Glomerular visceral epithelial cell (primary cell): ENCODE measurements at regions not wholly inside any gene's neighbourhood (a gene's known extent, or its start where the extent isn't known, plus 50 kb on each side); places are given as distances from the start of the nearest gene placed in this dataset.

Experiments used
- DNase-seq: peaks from one replicate; pipeline ENCODE4 v3.0.0-alpha.2; 2016; ENCODE audit errors: extremely low spot score

GRCh38 chr9:87278971-87279733, 218.5 kb upstream of the DAPK1 start:
- no peak for DNase-seq

- peak; percentile 81 for DNase-seq
Observed at GRCh38 chr9:87280421-87280820, 217.2 kb upstream of the DAPK1 start.

DNA sequence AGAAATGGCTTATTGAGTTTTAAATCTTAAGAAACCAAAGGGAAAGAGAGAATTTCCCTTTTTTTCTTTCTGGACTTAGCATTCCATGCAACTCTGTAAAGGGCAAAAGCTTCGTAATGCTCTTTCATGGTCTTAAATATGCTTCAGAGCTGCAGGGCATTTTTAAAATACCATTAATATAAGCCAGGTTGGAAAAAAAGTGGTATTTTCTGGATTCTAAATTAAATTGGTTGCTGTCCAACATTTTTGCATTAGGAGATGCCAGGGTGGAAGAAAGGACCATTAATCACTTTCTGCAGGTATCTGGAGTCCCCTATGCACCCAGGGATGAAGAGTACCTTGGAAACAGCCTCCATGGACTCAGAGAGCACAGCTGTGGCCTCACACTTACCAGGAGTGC, 215.1 kb upstream of the DAPK1 start:
- DNase-seq, result no peak

- no peak for DNase-seq
Observed at GRCh38 chr9:87283585-87283984, 214.1 kb upstream of the DAPK1 start.

- DNase-seq, result no peak
Observed at GRCh38 chr9:87285183-87285850, 212.3 kb upstream of the DAPK1 start.

DNA sequence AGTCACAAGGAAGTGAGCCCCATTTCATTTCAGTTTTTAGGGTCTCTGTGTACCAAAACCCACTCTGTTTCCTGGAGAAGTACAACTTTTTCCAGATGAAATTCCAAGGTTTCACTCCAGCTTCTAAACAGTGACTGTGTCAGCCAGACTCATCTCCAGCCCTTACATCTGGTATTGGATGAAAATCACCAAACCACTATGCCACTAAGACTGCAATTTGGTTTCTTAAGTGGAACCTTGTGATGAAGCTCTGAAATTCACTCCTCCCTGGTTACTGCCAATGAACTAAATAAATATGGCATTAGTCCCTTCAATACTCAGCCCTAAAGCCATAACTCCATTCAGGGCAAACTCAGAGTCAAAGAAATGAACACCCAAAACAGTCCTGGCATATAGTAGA, 211.2 kb upstream of the DAPK1 start:
- DNase-seq, result no peak

- DNase-seq, result peak; percentile 38
Observed at GRCh38 chr9:87290241-87291052, 207.2 kb upstream of the DAPK1 start.

DNA sequence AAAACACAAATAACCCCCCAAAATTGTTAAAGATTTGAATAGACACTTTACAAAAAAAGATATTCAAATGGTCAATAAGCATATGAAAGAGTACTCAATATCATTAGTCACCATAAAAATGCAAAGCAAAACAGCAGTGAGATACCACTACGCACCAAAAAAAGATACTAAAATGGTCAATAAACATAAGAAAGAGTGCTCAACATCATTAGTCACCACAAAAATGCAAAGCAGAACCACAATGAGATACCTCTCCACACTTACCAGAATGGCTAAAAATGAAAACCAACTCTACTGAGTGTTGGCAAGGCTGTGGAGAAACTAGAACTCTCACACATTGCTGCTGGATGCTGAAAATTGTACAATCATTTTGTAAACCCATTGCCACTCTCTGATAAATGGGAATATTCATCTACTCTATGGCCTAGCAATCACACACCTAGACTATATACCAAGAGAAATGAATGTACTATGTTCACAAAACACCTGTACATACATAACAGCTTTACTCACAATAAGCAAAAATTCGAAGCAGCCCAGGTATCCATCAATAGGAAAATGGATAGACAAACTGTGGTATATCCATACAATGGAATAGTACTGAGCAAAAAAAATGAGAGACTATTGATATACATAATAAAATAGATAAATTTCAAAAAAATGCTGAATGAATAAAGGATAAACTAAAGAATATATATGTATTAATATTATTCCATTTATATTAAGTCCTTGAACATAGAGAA, 205.0 kb upstream of the DAPK1 start:
- no peak for DNase-seq

DNA sequence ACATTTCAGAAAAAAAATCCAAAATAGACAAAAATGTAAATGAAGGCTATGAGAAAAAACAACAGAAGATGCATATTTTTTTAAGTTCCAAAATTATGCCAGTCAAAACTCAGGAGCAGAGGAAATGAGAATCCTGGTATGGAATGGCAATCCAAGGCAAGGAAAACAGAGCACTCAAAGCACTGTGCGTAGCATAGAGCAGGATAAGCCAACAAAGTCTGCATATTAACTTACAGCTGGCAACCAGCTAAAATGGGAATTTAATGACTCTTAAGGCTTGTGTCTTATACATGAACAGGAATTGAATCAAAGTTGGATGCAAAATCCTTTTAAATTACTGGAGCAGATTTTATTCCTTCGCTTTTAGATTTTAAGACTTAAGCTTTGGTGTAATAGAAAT, 203.5 kb upstream of the DAPK1 start:
- DNase-seq, result no peak

GRCh38 chr9:87300915-87301314, 196.8 kb upstream of the DAPK1 start:
- no peak for DNase-seq

DNA sequence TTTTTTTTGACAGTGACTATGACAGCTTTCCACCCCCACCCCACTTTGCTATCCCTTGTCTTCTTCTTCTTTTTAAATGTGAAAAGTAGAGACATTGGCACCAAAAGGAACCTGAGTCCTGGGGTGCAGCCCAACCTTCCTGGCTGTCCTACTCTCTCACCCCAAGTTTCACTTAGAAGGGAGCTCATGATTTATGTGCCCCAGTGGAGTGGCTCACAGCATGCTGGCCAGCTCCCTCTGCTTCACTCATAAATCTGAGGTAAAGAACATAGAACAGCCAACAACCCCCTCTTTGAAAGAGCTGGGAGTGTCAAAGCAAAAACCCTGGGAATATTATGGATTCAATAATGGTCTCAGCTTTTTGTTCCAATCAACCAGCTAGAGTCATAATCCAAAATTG, 196.3 kb upstream of the DAPK1 start:
- no peak for DNase-seq

GRCh38 chr9:87305151-87305550, 192.5 kb upstream of the DAPK1 start:
- DNase-seq, result no peak

DNA sequence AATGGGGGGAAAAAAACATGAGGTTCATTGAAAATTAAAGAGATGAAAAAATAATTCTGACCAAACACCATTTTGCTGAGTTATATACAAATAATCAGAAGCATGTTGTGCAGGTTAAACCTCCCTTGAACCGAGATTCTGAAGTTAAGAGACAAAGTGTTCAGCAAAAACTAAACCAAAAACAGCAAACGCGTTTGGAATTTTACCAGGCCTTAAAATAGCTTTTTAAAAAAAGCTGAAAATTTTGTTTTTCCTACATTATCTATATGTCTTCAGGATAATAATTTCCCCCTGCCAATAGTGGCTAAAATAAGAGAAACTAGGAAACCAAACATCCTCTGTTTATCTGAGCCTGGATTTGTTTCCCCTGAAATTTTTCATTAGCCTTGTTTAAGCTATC, 191.7 kb upstream of the DAPK1 start:
- no peak for DNase-seq

DNA sequence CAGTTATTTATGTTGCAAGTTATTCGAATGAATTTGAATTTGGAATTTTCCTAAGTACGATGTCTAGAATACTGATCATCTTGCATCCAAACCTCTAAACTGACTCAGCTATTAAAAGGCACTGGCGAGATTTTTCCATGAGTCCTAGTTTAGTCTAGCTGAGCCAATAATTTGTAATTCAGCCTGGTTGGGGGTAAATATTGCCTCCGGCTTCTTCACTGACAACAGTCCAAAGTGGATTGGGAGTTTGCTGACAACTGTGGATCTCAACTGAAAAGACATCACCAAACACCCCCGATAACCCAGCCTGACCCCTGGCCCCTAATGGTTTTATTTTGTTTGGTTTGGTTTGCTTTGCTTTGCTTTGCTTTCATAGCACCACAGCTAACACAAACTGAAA, 189.8 kb upstream of the DAPK1 start:
- no peak for DNase-seq

DNA sequence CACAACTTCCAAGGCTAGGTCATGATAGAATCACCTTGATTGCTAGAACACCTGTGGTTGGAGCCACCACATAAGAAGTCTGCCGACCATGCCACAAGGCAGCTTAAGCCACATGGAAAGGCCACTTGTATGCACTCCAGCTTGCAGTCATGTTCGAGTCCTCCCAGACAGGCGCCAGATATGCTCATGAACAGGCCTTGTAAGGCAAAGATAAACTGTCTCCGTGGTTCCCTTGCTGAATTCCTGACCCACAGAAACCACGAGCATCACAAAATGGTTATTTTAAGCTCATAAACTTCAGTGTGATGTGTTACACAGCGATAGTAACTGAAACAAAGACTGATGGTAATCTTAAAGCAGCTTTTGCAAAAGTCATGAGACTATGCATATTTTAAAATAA, 188.4 kb upstream of the DAPK1 start:
- DNase-seq, result no peak

DNA sequence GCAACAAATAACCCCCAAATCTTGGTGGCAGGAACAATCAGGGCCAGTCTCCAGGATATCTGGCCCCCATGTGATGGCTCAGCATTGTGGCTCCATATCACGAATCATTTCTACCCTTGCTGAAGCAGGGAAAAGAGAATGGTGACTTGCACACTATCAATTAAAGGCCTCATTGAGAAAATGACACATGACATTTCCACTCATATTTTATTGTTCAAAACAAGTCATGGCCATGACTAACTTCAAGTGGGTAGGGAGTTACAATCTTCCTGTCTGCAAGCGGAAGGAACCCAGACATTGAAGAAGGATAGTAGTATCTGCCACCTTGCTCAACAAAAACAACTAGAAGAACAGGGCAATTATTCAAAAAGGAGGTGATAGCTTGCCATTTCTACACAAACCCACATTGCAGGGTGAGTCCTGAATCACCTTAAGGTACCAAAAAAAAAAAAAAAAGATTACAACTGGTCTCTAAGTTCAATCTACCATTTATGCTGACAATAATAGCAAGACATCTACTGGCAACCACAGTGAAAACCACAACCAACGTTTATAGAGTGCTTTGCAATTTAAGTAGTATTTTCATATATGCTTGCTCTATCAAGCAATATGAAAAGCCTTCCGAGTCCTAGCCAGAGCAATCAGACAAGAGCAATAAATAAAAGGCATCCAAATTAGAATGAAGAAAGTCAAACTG, 186.7 kb upstream of the DAPK1 start:
- DNase-seq, result no peak

DNA sequence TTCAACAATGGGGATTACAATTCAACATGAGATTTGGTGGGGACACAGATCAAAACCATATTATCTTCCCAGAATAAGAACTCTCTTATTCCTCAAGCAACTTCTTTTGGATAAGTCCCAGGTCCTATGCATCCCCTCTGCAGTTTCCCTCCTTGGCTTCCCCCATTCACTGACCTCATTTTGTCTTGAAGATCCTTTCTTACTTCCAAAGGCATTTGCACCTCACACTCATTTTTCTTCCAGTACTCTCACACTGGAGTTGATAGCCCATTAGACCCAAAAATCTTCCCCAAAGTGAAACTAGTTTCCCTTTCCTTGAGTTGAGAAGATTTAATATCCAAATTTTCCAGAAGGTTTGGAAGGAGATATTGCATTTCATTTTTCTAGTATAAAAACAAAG, 178.0 kb upstream of the DAPK1 start:
- no peak for DNase-seq

GRCh38 chr9:87320146-87320884, 177.4 kb upstream of the DAPK1 start:
- DNase-seq, result no peak

- no peak for DNase-seq
Observed at GRCh38 chr9:87322840-87323635, 174.6 kb upstream of the DAPK1 start.

GRCh38 chr9:87323928-87324327, 173.7 kb upstream of the DAPK1 start:
- no peak for DNase-seq
